Common myeloid progenitor, CD34-positive (primary cell): ENCODE measurements at regions not wholly inside any gene's neighbourhood (a gene's known extent, or its start where the extent isn't known, plus 50 kb on each side); places are given as distances from the start of the nearest gene placed in this dataset.

Experiments
- CTCF ChIA-PET: fragments of 350-600 bp; sonication (Branson Sonifier 250); formaldehyde crosslinking; loops from one replicate; lab custom pipeline; 2021; ENCODE audit warnings: antibody characterized with exemption; lab: Charles Lee
- POLR2A ChIA-PET: fragments of 350-600 bp; sonication (Branson Sonifier 250); formaldehyde crosslinking; loops from one replicate; lab custom pipeline; 2021; ENCODE audit warnings: antibody characterized with exemption; lab: Charles Lee
- DNase-seq, 3 donors: peaks; one replicate each; pipeline versions ENCODE4 v3.0.0 to v3.0.0-alpha.2; 2013
- H3K27ac ChIP-seq, 2 experiments: 1 replicate in 1 of 2; 2 replicates in 1 of 2; pipeline ENCODE4 v1.7.0; 2013; ENCODE audit warnings: inconsistent platforms in 2 of 2, low read length in 2 of 2, mild to moderate bottlenecking in 2 of 2, low read depth in 1 of 2, moderate library complexity in 1 of 2; ENCODE audit not compliant: severe bottlenecking in 2 of 2, insufficient read depth in 1 of 2, poor library complexity in 1 of 2
- H3K27me3 ChIP-seq, 5 experiments: replicated peaks in 2 of 5; 1 replicate in 3 of 5; 2 replicates in 2 of 5; pipeline versions ENCODE4 v1.6.1 to v1.7.0; 2013; ENCODE audit warnings: low read length in 4 of 5, mild to moderate bottlenecking in 2 of 5, moderate library complexity in 2 of 5, inconsistent platforms in 1 of 5; ENCODE audit not compliant: insufficient read depth in 5 of 5, control insufficient read depth in 4 of 5
- H3K36me3 ChIP-seq, 4 experiments: 1 replicate in 2 of 4; 2 replicates in 2 of 4; pipeline versions ENCODE4 v1.6.1 to v1.7.0; 2013; ENCODE audit warnings: low read length in 3 of 4, control low read depth in 1 of 4, mild to moderate bottlenecking in 1 of 4; ENCODE audit not compliant: control insufficient read depth in 4 of 4, insufficient read depth in 4 of 4
- H3K4me1 ChIP-seq, 4 experiments: 1 replicate in 3 of 4; 2 replicates in 1 of 4; pipeline versions ENCODE4 v1.6.1 to v1.7.1; 2013; ENCODE audit warnings: low read length in 3 of 4, mild to moderate bottlenecking in 3 of 4, control low read depth in 1 of 4, inconsistent platforms in 1 of 4, moderate library complexity in 1 of 4; ENCODE audit not compliant: control insufficient read depth in 4 of 4, insufficient read depth in 4 of 4; ENCODE audit errors: control extremely low read depth in 1 of 4
- H3K4me3 ChIP-seq, 7 experiments: 1 replicate in 4 of 7; 2 replicates in 3 of 7; pipeline versions ENCODE4 v1.5.1 to v1.7.0; 2013; ENCODE audit warnings: mild to moderate bottlenecking in 7 of 7, low read length in 6 of 7, moderate library complexity in 6 of 7, inconsistent platforms in 2 of 7, low read depth in 2 of 7, control low read depth in 1 of 7; ENCODE audit not compliant: insufficient read depth in 4 of 7, control insufficient read depth in 1 of 7; ENCODE audit errors: extremely low read depth in 1 of 7
- H3K9me3 ChIP-seq, 5 experiments: 1 replicate in 4 of 5; 2 replicates in 1 of 5; pipeline versions ENCODE4 v1.6.1 to v1.7.1; 2013; ENCODE audit warnings: low read length in 4 of 5, mild to moderate bottlenecking in 2 of 5, inconsistent platforms in 1 of 5, low read depth in 1 of 5, moderate library complexity in 1 of 5; ENCODE audit not compliant: control insufficient read depth in 4 of 5, insufficient read depth in 2 of 5; ENCODE audit errors: control extremely low read depth in 1 of 5
- WGBS: methylation state at CpG from one replicate; pipeline ENCODE4 v1.1.5; 2013; ENCODE audit not compliant: insufficient coverage; 5-methylcytosine and 5-hydroxymethylcytosine counted together

GRCh38 chr6:156598855-156599180, 178.4 kb upstream of the ARID1B start:
- peak; percentile 25 to 78 (median 67) for DNase-seq
- H3K27ac ChIP-seq = no peak overlapping the region
- H3K4me1 ChIP-seq = peaks cover 9 to 25% (median 15%) of the 10 kb centered on the region in 4 experiments
- ChIA-PET POLR2A (interaction anchor here (0.6 kb wide), 1 partner anchor 153 kb away, joined by 3 read pairs; no protein-coding TSS in a partner anchor), CTCF (interaction anchor here (0.5 to 1.0 kb wide), 4 partner anchors 10 to 778 kb away, joined by 3 read pairs; no protein-coding TSS in a partner anchor)
- no peaks in the 10 kb centered on the region for H3K36me3 ChIP-seq
- peaks cover 0 to under 1% (median 0%) of the 10 kb centered on the region in 5 experiments for H3K9me3 ChIP-seq
- no peaks in the 10 kb centered on the region for H3K27me3 ChIP-seq
- H3K4me3 ChIP-seq = peak overlapping the region in 3 of 7 experiments; percentile 30 to 61 (median 34)
- 2% methylated on average over 5 of the region's 6 CpGs for WGBS

- CTCF ChIA-PET = interaction anchor here (0.5 to 1.0 kb wide), 4 partner anchors 10 to 777 kb away, joined by 3 read pairs; no protein-coding TSS in a partner anchor
- peaks cover 0 to 3% (median 0%) of the 10 kb centered on the region in 5 experiments for H3K9me3 ChIP-seq
- H3K4me1 ChIP-seq = peaks cover 9 to 25% (median 15%) of the 10 kb centered on the region in 4 experiments
- H3K36me3 ChIP-seq = no peaks in the 10 kb centered on the region
- H3K4me3 ChIP-seq = peak overlapping the region in 3 of 7 experiments; percentile 34 to 61 (median 40)
- no peaks in the 10 kb centered on the region for H3K27me3 ChIP-seq
- 49% methylated on average over 18 of the region's 22 CpGs for WGBS
- no peak overlapping the region for H3K27ac ChIP-seq
- POLR2A ChIA-PET = no interaction called here
- DNase-seq = no peak
Observed at GRCh38 chr6:156598071-156598854, 178.9 kb upstream of the ARID1B start.

GRCh38 chr6:156597095-156597494, 180.1 kb upstream of the ARID1B start:
- POLR2A ChIA-PET = interaction anchor here (0.7 kb wide), 1 partner anchor 9 kb away, joined by 3 read pairs; no protein-coding TSS in a partner anchor

GRCh38 chr6:156595476-156595875, 181.7 kb upstream of the ARID1B start:
- H3K36me3 ChIP-seq = no peaks in the 10 kb centered on the region
- H3K27me3 ChIP-seq = no peaks in the 10 kb centered on the region
- POLR2A ChIA-PET = interaction anchor here (0.6 kb wide), 1 partner anchor 8 kb away, joined by 4 read pairs; no protein-coding TSS in a partner anchor
- H3K9me3 ChIP-seq = peaks cover 0 to 3% (median 0%) of the 10 kb centered on the region in 5 experiments
- H3K4me3 ChIP-seq = no peak overlapping the region
- CTCF ChIA-PET = interaction anchor here (1.0 kb wide), 1 partner anchor 63 kb away, joined by 3 read pairs; no protein-coding TSS in a partner anchor
- H3K4me1 ChIP-seq = peaks cover 9 to 25% (median 15%) of the 10 kb centered on the region in 4 experiments
- 100% methylated on average over 3 of the region's 3 CpGs for WGBS
- no peak for DNase-seq
- no peak overlapping the region for H3K27ac ChIP-seq

More at GRCh38 chr6:156597095-156597494, 180.1 kb upstream of the ARID1B start:
- no peaks in the 10 kb centered on the region for H3K36me3 ChIP-seq
- peaks cover 9 to 25% (median 15%) of the 10 kb centered on the region in 4 experiments for H3K4me1 ChIP-seq
- H3K27ac ChIP-seq = no peak overlapping the region
- H3K4me3 ChIP-seq = no peak overlapping the region
- CTCF ChIA-PET = interaction anchor here (0.6 kb wide), 1 partner anchor 162 kb away, joined by 3 read pairs; no protein-coding TSS in a partner anchor
- DNase-seq = peak in 1 of 3 donors; percentile 21
- no peaks in the 10 kb centered on the region for H3K27me3 ChIP-seq
- H3K9me3 ChIP-seq = peaks cover 0 to 3% (median 0%) of the 10 kb centered on the region in 5 experiments
- WGBS = 73% methylated on average over 4 of the region's 5 CpGs

- no peak for DNase-seq
- ChIA-PET CTCF (no interaction called here), POLR2A (no interaction called here)
- Histone ChIP-seq H3K9me3 (peaks cover 0 to 3% (median 0%) of the 10 kb centered on the region in 5 experiments), H3K36me3 (no peaks in the 10 kb centered on the region), H3K4me3 (no peak overlapping the region), H3K27me3 (no peaks in the 10 kb centered on the region), H3K27ac (no peak overlapping the region), H3K4me1 (peaks cover 9 to 18% (median 11%) of the 10 kb centered on the region in 4 experiments)
- WGBS = 96% methylated on average over 3 of the region's 3 CpGs
Observed at GRCh38 chr6:156593893-156594292, 183.3 kb upstream of the ARID1B start.

- ChIA-PET CTCF (no interaction called here), POLR2A (no interaction called here)
- no CpG with 5 or more reads among the region's 1 CpG for WGBS
Observed at GRCh38 chr6:156593127-156593526, 184.1 kb upstream of the ARID1B start.

More at GRCh38 chr6:156593127-156593526, 184.1 kb upstream of the ARID1B start:
- H3K27ac ChIP-seq = no peak overlapping the region
- no peak overlapping the region for H3K4me3 ChIP-seq
- peaks cover 3 to 10% (median 4%) of the 10 kb centered on the region in 4 experiments for H3K4me1 ChIP-seq
- no peak for DNase-seq
- peaks cover 0 to 3% (median 0%) of the 10 kb centered on the region in 5 experiments for H3K9me3 ChIP-seq
- no peaks in the 10 kb centered on the region for H3K36me3 ChIP-seq
- H3K27me3 ChIP-seq = no peaks in the 10 kb centered on the region
